ENCODE measurements at regions not wholly inside any gene's neighbourhood (a gene's known extent, or its start where the extent isn't known, plus 50 kb on each side); places are given as distances from the start of the nearest gene placed in this dataset.

GRCh38 chr2:128409326-128410034, 90.8 kb upstream of the HS6ST1 start:
- H3K27me3 ChIP-seq (ENCODE audit: control insufficient read depth in 4 of 4, insufficient read depth in 4 of 4, low read length in 3 of 4): no peaks in the 10 kb centered on the region
- H3K4me1 ChIP-seq (ENCODE audit: control insufficient read depth in 4 of 4, insufficient read depth in 4 of 4, low read length in 3 of 4): no peaks in the 10 kb centered on the region
- 89% methylated on average over 9 of the region's 9 CpGs for WGBS
- no peaks in the 10 kb centered on the region for H3K36me3 ChIP-seq (ENCODE audit: control insufficient read depth in 4 of 4, insufficient read depth in 3 of 4, low read depth in 1 of 4, low read length in 3 of 4)
- DNase-seq (ENCODE audit: low spot score): peak; percentile 26
- H3K27ac ChIP-seq (ENCODE audit: low read depth in 1 of 2, low read length in 2 of 2): no peak overlapping the region
- H3K4me3 ChIP-seq (ENCODE audit: low read depth in 1 of 3, low read length in 3 of 3): no peak overlapping the region
- no peaks in the 10 kb centered on the region for H3K9me3 ChIP-seq (ENCODE audit: control insufficient read depth in 4 of 4, low read length in 3 of 4)
- TF ChIP-seq GABPA (IDR thresholded peaks at IDR 0.05 in 1 of 2, conservative IDR thresholded peaks at IDR 0.05 in 1 of 2): no peak
- no peak for TF ChIP-seq HNF4G (IDR thresholded peaks at IDR 0.05)
- TF ChIP-seq FOXA2 (IDR thresholded peaks at IDR 0.05): no peak
- TF ChIP-seq JUND (IDR thresholded peaks at IDR 0.05): no peak
- no peak for TF ChIP-seq YY1 (IDR thresholded peaks at IDR 0.05)
- TF ChIP-seq MAX (IDR thresholded peaks at IDR 0.05): no peak
- TF ChIP-seq RAD21 (IDR thresholded peaks at IDR 0.05): no peak
- no peak for TF ChIP-seq HNF4A (conservative IDR thresholded peaks at IDR 0.05)
- TF ChIP-seq FOXA1 (IDR thresholded peaks at IDR 0.05): no peak
- no peak for TF ChIP-seq ATF3 (IDR thresholded peaks at IDR 0.05)
- no peak for TF ChIP-seq CTCF (IDR thresholded peaks at IDR 0.05; ENCODE audit: low read depth, low read length, missing input control)
- TF ChIP-seq NR2F2 (IDR thresholded peaks at IDR 0.05): no peak
- no peak for TF ChIP-seq EGR1 (IDR thresholded peaks at IDR 0.05; ENCODE audit: low read depth in 2 of 2)
- TF ChIP-seq RXRA (IDR thresholded peaks at IDR 0.05): no peak
- no peak for TF ChIP-seq ZBTB33 (IDR thresholded peaks at IDR 0.05)
- TF ChIP-seq REST (IDR thresholded peaks at IDR 0.05): no peak
- no peak for TF ChIP-seq SP1 (IDR thresholded peaks at IDR 0.05)
- TF ChIP-seq TAF1 (conservative IDR thresholded peaks at IDR 0.05): no peak
- H3K9ac ChIP-seq (ENCODE audit: low read depth in 1 of 2, low read length in 2 of 2): no peak overlapping the region

Measured in liver (tissue), 8 donors.